ENCODE measurements at regions not wholly inside any gene's neighbourhood (a gene's known extent, or its start where the extent isn't known, plus 50 kb on each side); places are given as distances from the start of the nearest gene placed in this dataset.
A peak's percentile ranks its signal among the peaks of the same experiment; 100 is the strongest.

- TF ChIP-seq USF1 (CRISPR knock-in tag; IDR thresholded peaks at IDR 0.05) (0 out of 2 replicates have a peak, but pooled peaks have one; percentile 29), BCOR (IDR thresholded peaks at IDR 0.05) (peak; percentile 77), GABPA (tag; conservative IDR thresholded peaks at IDR 0.05; ENCODE audit: low read depth) (peak; percentile 70), RBM25 (IDR thresholded peaks at IDR 0.05; ENCODE audit: low read depth, low read length, severe bottlenecking) (peak; percentile 27), ETV1 (tag; conservative IDR thresholded peaks at IDR 0.05; ENCODE audit: low read depth) (peak; percentile 67)
- TF ChIP-seq, protein P1, sequence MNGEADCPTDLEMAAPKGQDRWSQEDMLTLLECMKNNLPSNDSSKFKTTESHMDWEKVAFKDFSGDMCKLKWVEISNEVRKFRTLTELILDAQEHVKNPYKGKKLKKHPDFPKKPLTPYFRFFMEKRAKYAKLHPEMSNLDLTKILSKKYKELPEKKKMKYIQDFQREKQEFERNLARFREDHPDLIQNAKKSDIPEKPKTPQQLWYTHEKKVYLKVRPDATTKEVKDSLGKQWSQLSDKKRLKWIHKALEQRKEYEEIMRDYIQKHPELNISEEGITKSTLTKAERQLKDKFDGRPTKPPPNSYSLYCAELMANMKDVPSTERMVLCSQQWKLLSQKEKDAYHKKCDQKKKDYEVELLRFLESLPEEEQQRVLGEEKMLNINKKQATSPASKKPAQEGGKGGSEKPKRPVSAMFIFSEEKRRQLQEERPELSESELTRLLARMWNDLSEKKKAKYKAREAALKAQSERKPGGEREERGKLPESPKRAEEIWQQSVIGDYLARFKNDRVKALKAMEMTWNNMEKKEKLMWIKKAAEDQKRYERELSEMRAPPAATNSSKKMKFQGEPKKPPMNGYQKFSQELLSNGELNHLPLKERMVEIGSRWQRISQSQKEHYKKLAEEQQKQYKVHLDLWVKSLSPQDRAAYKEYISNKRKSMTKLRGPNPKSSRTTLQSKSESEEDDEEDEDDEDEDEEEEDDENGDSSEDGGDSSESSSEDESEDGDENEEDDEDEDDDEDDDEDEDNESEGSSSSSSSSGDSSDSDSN (IDR thresholded peaks at IDR 0.05; ENCODE audit: borderline replicate concordance in 1 of 2, low read depth in 2 of 2, low read length in 2 of 2) = no peak
These were observed 284.0 kb downstream of the SEC14L1 start (continued) for GRCh38 chr17:77424585-77425344.

DNA sequence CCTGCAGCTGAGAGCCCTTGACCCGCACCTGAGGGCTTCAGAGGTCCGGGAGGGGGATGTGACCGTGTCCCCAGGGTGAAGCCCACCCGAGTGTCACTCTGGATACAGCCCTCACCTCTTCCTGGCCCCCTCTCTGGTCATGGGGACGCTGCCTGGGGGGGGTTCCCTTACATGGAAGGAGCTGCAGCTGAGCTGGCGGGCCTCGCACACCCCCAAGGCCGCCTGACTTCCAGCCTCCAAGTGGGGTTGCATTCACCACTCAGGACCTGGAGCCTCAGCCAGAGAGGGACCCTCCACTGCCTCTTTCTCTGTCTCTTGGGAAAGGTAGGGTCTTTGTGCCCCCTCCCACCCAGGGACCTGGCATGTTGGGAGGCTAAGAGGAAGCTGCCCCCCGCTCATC lies 284.6 kb downstream of the SEC14L1 start:
- Histone ChIP-seq H3K79me2 (ENCODE audit: control insufficient read depth, insufficient read depth, low read length) (peaks cover 59% of the 10 kb centered on the region), H3K36me3 (ENCODE audit: control insufficient read depth, insufficient read depth, low read length) (peaks cover 9% of the 10 kb centered on the region; the same call in 2 of the 3 replicates), H3K9ac (ENCODE audit: insufficient read depth in 1 of 2, low read depth in 2 of 2, low read length in 2 of 2) (no peak overlapping the region), H3K27me3 (ENCODE audit: control insufficient read depth in 2 of 2, insufficient read depth in 2 of 2, low read length in 2 of 2) (no peaks in the 10 kb centered on the region), H4K20me1 (replicated peaks; ENCODE audit: control insufficient read depth, insufficient read depth, low read length) (peaks cover 75% of the 10 kb centered on the region), H3K4me1 (replicated peaks in 1 of 2; ENCODE audit: control insufficient read depth in 2 of 2, insufficient read depth in 2 of 2, low read length in 2 of 2) (peaks cover 52 to 88% of the 10 kb centered on the region in 2 experiments), H3K27ac (ENCODE audit: extremely low read depth, low read depth, low read length) (no peak overlapping the region), H3K4me3 (no peak overlapping the region), H3K9me3 (replicated peaks; ENCODE audit: control insufficient read depth, insufficient read depth, low read depth, low read length) (no peaks in the 10 kb centered on the region), H2AFZ (ENCODE audit: low read depth, low read length) (no peak overlapping the region), H3K4me2 (ENCODE audit: insufficient read depth, low read length) (no peak overlapping the region), H3K9me1 (ENCODE audit: control insufficient read depth, insufficient read depth, low read length) (peaks cover 13% of the 10 kb centered on the region)
- WGBS (ENCODE audit: insufficient coverage, low coverage, missing lambda C conversion rate) = 75% methylated on average over 8 of the region's 9 CpGs
- in situ Hi-C loops (cut with MboI) (loop anchor here (5.0 kb wide), 1 partner anchor 67 kb away; no protein-coding TSS in a partner anchor), intact Hi-C loops (cut with micrococcal nuclease) (loop anchor here (5.0 kb wide), 2 partner anchors 53 to 93 kb away; no protein-coding TSS in a partner anchor)
- ChIA-PET POLR2A (no interaction called here), CTCF (ENCODE audit: low intra/inter-chr PET ratio) (no interaction called here)
- TF ChIP-seq OTX1 (CRISPR knock-in tag; IDR thresholded peaks at IDR 0.05) (no peak), GABPA (tag; conservative IDR thresholded peaks at IDR 0.05; ENCODE audit: low read depth) (0 out of 2 replicates have a peak, but pooled peaks have one; percentile 40), NEUROD1 (IDR thresholded peaks at IDR 0.05; ENCODE audit: borderline replicate concordance, low read depth, low read length, partially characterized antibody) (no peak), MIER1 (IDR thresholded peaks at IDR 0.05; ENCODE audit: low read depth) (no peak), MAZ (CRISPR knock-in tag; conservative IDR thresholded peaks at IDR 0.05 in 1 of 2, IDR thresholded peaks at IDR 0.05 in 1 of 2) (0 out of 4 replicates have a peak, but pooled peaks of 1 of the 2 experiments have one; percentile 23)
- no peak for DNase-seq (ENCODE audit: extremely low read depth in 1 of 4, low spot score in 3 of 4)
- FAIRE-seq = no peak
- ATAC-seq = no peak
- no TSS peak for BruUV-seq (replicated peaks)
